ENCODE measurements at regions not wholly inside any gene's neighbourhood (a gene's known extent, or its start where the extent isn't known, plus 50 kb on each side); places are given as distances from the start of the nearest gene placed in this dataset.
A peak's percentile ranks its signal among the peaks of the same experiment; 100 is the strongest.
"Not testable (repeated sequence)": the region's sequence is repeated elsewhere in the genome, so short reads cannot be mapped to it uniquely, and the experiment has no call there.

GRCh38 chrX:3875638-3876037 is 162.2 kb upstream of the PRKX start:
- not testable (repeated sequence) for H3K27ac ChIP-seq (ENCODE audit: low read depth, low read length); H3K4me3 ChIP-seq (ENCODE audit: low read depth, low read length); H3K9me3 ChIP-seq (ENCODE audit: control insufficient read depth, insufficient read depth, low read length); H3K9ac ChIP-seq (ENCODE audit: low read depth, low read length); H3K27me3 ChIP-seq (ENCODE audit: control insufficient read depth, insufficient read depth, low read length); H3K36me3 ChIP-seq (ENCODE audit: control insufficient read depth, insufficient read depth, low read length); H3K4me1 ChIP-seq (ENCODE audit: control insufficient read depth, insufficient read depth, low read length)

GRCh38 chrX:3872226-3872879 is 158.9 kb upstream of the PRKX start:
- H3K36me3 ChIP-seq (ENCODE audit: control insufficient read depth, insufficient read depth, low read length); H3K4me1 ChIP-seq (ENCODE audit: control insufficient read depth, insufficient read depth, low read length); H3K4me3 ChIP-seq (ENCODE audit: low read depth, low read length); H3K27ac ChIP-seq (ENCODE audit: low read depth, low read length); H3K9me3 ChIP-seq (ENCODE audit: control insufficient read depth, insufficient read depth, low read length); H3K27me3 ChIP-seq (ENCODE audit: control insufficient read depth, insufficient read depth, low read length); H3K9ac ChIP-seq (ENCODE audit: low read depth, low read length): not testable (repeated sequence)

- not testable (repeated sequence) for H3K4me3 ChIP-seq (ENCODE audit: low read depth, low read length); H3K36me3 ChIP-seq (ENCODE audit: control insufficient read depth, insufficient read depth, low read length); H3K9ac ChIP-seq (ENCODE audit: low read depth, low read length); H3K9me3 ChIP-seq (ENCODE audit: control insufficient read depth, insufficient read depth, low read length); H3K27ac ChIP-seq (ENCODE audit: low read depth, low read length); H3K4me1 ChIP-seq (ENCODE audit: control insufficient read depth, insufficient read depth, low read length); H3K27me3 ChIP-seq (ENCODE audit: control insufficient read depth, insufficient read depth, low read length)
These were observed 153.8 kb upstream of the PRKX start for GRCh38 chrX:3867067-3867831.

DNA sequence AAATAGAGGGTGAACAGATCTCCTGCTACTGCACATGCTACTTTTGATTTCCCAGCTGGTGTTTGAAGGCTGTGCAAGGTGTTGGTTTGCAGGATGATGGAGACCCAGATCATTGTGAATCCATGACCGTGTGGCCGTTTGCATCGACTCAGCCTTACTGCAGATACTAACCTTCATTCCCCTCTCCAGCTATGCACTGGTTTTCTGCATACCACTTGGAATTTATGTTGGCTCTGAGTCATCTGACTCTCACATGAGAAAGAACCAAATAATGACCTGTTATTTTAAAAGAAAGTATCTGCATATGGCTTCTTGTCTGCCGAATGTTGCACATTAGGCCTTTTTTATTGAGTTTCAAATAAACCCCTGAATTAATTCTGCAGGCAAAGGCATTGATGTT is 144.9 kb upstream of the PRKX start:
- not testable (repeated sequence) for H3K4me3 ChIP-seq (ENCODE audit: low read depth, low read length); H3K9me3 ChIP-seq (ENCODE audit: control insufficient read depth, insufficient read depth, low read length); H3K4me1 ChIP-seq (ENCODE audit: control insufficient read depth, insufficient read depth, low read length); H3K27me3 ChIP-seq (ENCODE audit: control insufficient read depth, insufficient read depth, low read length); H3K36me3 ChIP-seq (ENCODE audit: control insufficient read depth, insufficient read depth, low read length); H3K27ac ChIP-seq (ENCODE audit: low read depth, low read length); H3K9ac ChIP-seq (ENCODE audit: low read depth, low read length)

GRCh38 chrX:3843522-3844145 is 130.2 kb upstream of the PRKX start:
- not testable (repeated sequence) for H3K36me3 ChIP-seq (ENCODE audit: control insufficient read depth, insufficient read depth, low read length); H3K4me3 ChIP-seq (ENCODE audit: low read depth, low read length); H3K27ac ChIP-seq (ENCODE audit: low read depth, low read length); H3K4me1 ChIP-seq (ENCODE audit: control insufficient read depth, insufficient read depth, low read length); H3K9me3 ChIP-seq (ENCODE audit: control insufficient read depth, insufficient read depth, low read length); H3K27me3 ChIP-seq (ENCODE audit: control insufficient read depth, insufficient read depth, low read length); H3K9ac ChIP-seq (ENCODE audit: low read depth, low read length)

- H3K27me3 ChIP-seq (ENCODE audit: control insufficient read depth, insufficient read depth, low read length); H3K27ac ChIP-seq (ENCODE audit: low read depth, low read length); H3K9me3 ChIP-seq (ENCODE audit: control insufficient read depth, insufficient read depth, low read length); H3K4me1 ChIP-seq (ENCODE audit: control insufficient read depth, insufficient read depth, low read length); H3K36me3 ChIP-seq (ENCODE audit: control insufficient read depth, insufficient read depth, low read length); H3K9ac ChIP-seq (ENCODE audit: low read depth, low read length): not testable (repeated sequence)
- peak overlapping the region; percentile 44; the same call in 1 of the 2 replicates for H3K4me3 ChIP-seq (ENCODE audit: low read depth, low read length)
These were observed 129.5 kb upstream of the PRKX start for GRCh38 chrX:3842822-3843521.

GRCh38 chrX:3838754-3839153 is 125.3 kb upstream of the PRKX start:
- H3K27ac ChIP-seq (ENCODE audit: low read depth, low read length); H3K9me3 ChIP-seq (ENCODE audit: control insufficient read depth, insufficient read depth, low read length); H3K36me3 ChIP-seq (ENCODE audit: control insufficient read depth, insufficient read depth, low read length); H3K9ac ChIP-seq (ENCODE audit: low read depth, low read length); H3K4me3 ChIP-seq (ENCODE audit: low read depth, low read length); H3K27me3 ChIP-seq (ENCODE audit: control insufficient read depth, insufficient read depth, low read length); H3K4me1 ChIP-seq (ENCODE audit: control insufficient read depth, insufficient read depth, low read length): not testable (repeated sequence)

- not testable (repeated sequence) for H3K9me3 ChIP-seq (ENCODE audit: control insufficient read depth, insufficient read depth, low read length); H3K27me3 ChIP-seq (ENCODE audit: control insufficient read depth, insufficient read depth, low read length); H3K36me3 ChIP-seq (ENCODE audit: control insufficient read depth, insufficient read depth, low read length); H3K4me3 ChIP-seq (ENCODE audit: low read depth, low read length); H3K4me1 ChIP-seq (ENCODE audit: control insufficient read depth, insufficient read depth, low read length); H3K27ac ChIP-seq (ENCODE audit: low read depth, low read length); H3K9ac ChIP-seq (ENCODE audit: low read depth, low read length)
These were observed 124.7 kb upstream of the PRKX start for GRCh38 chrX:3837958-3838643.

GRCh38 chrX:3837211-3837610 is 123.8 kb upstream of the PRKX start:
- not testable (repeated sequence) for H3K9ac ChIP-seq (ENCODE audit: low read depth, low read length); H3K4me1 ChIP-seq (ENCODE audit: control insufficient read depth, insufficient read depth, low read length); H3K4me3 ChIP-seq (ENCODE audit: low read depth, low read length); H3K27me3 ChIP-seq (ENCODE audit: control insufficient read depth, insufficient read depth, low read length); H3K36me3 ChIP-seq (ENCODE audit: control insufficient read depth, insufficient read depth, low read length); H3K9me3 ChIP-seq (ENCODE audit: control insufficient read depth, insufficient read depth, low read length); H3K27ac ChIP-seq (ENCODE audit: low read depth, low read length)

GRCh38 chrX:3833761-3834542 is 120.5 kb upstream of the PRKX start:
- not testable (repeated sequence) for H3K9ac ChIP-seq (ENCODE audit: low read depth, low read length); H3K27me3 ChIP-seq (ENCODE audit: control insufficient read depth, insufficient read depth, low read length); H3K27ac ChIP-seq (ENCODE audit: low read depth, low read length); H3K9me3 ChIP-seq (ENCODE audit: control insufficient read depth, insufficient read depth, low read length); H3K4me3 ChIP-seq (ENCODE audit: low read depth, low read length); H3K4me1 ChIP-seq (ENCODE audit: control insufficient read depth, insufficient read depth, low read length); H3K36me3 ChIP-seq (ENCODE audit: control insufficient read depth, insufficient read depth, low read length)

All from HUES48 (cell line).